H1 (cell line): ENCODE measurements at regions not wholly inside any gene's neighbourhood (a gene's known extent, or its start where the extent isn't known, plus 50 kb on each side); places are given as distances from the start of the nearest gene placed in this dataset.

Experiments
- CTCF ChIA-PET: fragments of 300-600 bp; sonication (Branson Sonifier 250); formaldehyde crosslinking; loops from one replicate; lab custom pipeline; 2021; ENCODE audit not compliant: partially characterized antibody; lab: Charles Lee
- POLR2A ChIA-PET: fragments of 300-600 bp; sonication (Branson Sonifier 250); formaldehyde crosslinking; loops from one replicate; lab custom pipeline; 2021; ENCODE audit warnings: inconsistent platforms; ENCODE audit not compliant: partially characterized antibody; lab: Charles Lee
- DNase-seq, 2 experiments: peaks; one replicate each; pipeline versions ENCODE4 v3.0.0 to v3.0.0-alpha.2; 2010 to 2022; ENCODE audit warnings: low spot score in 2 of 2, low read depth in 1 of 2, mixed read lengths in 1 of 2
- FAIRE-seq: peaks from 2 replicates; lab custom pipeline; 2011; peaks lifted over from hg19 to GRCh38; lab: Jason Lieb, UNC
- H2AFZ ChIP-seq: 2 replicates; pipeline ENCODE4 v1.8.1; 2012; ENCODE audit warnings: low read length, inconsistent platforms
- H2AK5ac ChIP-seq: 2 replicates; pipeline ENCODE4 v1.6.1; 2013; ENCODE audit warnings: low read depth, low read length
- H2BK120ac ChIP-seq: replicated peaks from 2 replicates; pipeline ENCODE3; 2013; ENCODE audit warnings: low read depth, low read length, inconsistent platforms
- H2BK12ac ChIP-seq: 2 replicates; pipeline ENCODE4 v1.6.1; 2013; ENCODE audit warnings: low read depth, low read length
- H2BK15ac ChIP-seq: 2 replicates; pipeline ENCODE4 v1.6.1; 2013; ENCODE audit warnings: low read length
- H2BK20ac ChIP-seq: 2 replicates; pipeline ENCODE4 v1.6.1; 2013; ENCODE audit warnings: low read length
- H2BK5ac ChIP-seq: 2 replicates; pipeline ENCODE4 v1.6.1; 2013; ENCODE audit warnings: low read depth, low read length
- H3K14ac ChIP-seq: 2 replicates; pipeline ENCODE4 v1.6.1; 2013; ENCODE audit warnings: inconsistent platforms; ENCODE audit not compliant: insufficient read length
- H3K18ac ChIP-seq: 2 replicates; pipeline ENCODE4 v1.6.1; 2013; ENCODE audit warnings: low read length; ENCODE audit errors: extremely low read depth
- H3K23ac ChIP-seq: 2 replicates; pipeline ENCODE4 v1.6.1; 2013; ENCODE audit warnings: inconsistent platforms; ENCODE audit not compliant: insufficient read length
- H3K23me2 ChIP-seq: 2 replicates; pipeline ENCODE4 v1.6.1; 2013; ENCODE audit warnings: low read depth, low read length
- H3K27ac ChIP-seq: 2 replicates; pipeline ENCODE4 v1.6.1; 2011; ENCODE audit warnings: low read depth, low read length, inconsistent platforms
- H3K27me3 ChIP-seq, 4 experiments: replicated peaks in 1 of 4; 1 replicate in 1 of 4; 2 replicates in 3 of 4; pipeline versions ENCODE4 v1.6.1 to v1.8.1; 2011 to 2013; ENCODE audit warnings: low read length in 3 of 4, mild to moderate bottlenecking in 3 of 4, inconsistent platforms in 2 of 4, mixed read lengths in 2 of 4, moderate library complexity in 1 of 4; ENCODE audit not compliant: control insufficient read depth in 3 of 4, insufficient read depth in 3 of 4; ENCODE audit errors: extremely low read depth in 1 of 4
- H3K36me3 ChIP-seq, 4 experiments: 2 replicates each; pipeline versions ENCODE4 v1.6.1 to v1.8.1; 2011 to 2013; ENCODE audit warnings: mild to moderate bottlenecking in 4 of 4, low read length in 3 of 4, moderate library complexity in 2 of 4, control low read depth in 1 of 4, inconsistent platforms in 1 of 4; ENCODE audit not compliant: insufficient read depth in 4 of 4, control insufficient read depth in 2 of 4
- H3K4ac ChIP-seq: replicated peaks from 2 replicates; pipeline ENCODE3; 2013; ENCODE audit warnings: low read length, low read depth, mixed read lengths, inconsistent platforms; ENCODE audit not compliant: insufficient read length
- H3K4me1 ChIP-seq, 4 experiments: replicated peaks in 1 of 4; 1 replicate in 1 of 4; 2 replicates in 3 of 4; pipeline versions ENCODE4 v1.6.1 to v1.8.1; 2011 to 2013; ENCODE audit warnings: low read length in 3 of 4, inconsistent platforms in 2 of 4, mixed read lengths in 1 of 4; ENCODE audit not compliant: insufficient read depth in 4 of 4, control insufficient read depth in 3 of 4
- H3K4me2 ChIP-seq, 2 experiments: 2 replicates each; pipeline versions ENCODE4 v1.6.1 to v1.8.1; 2011 to 2013; ENCODE audit warnings: low read depth in 2 of 2, low read length in 2 of 2, control low read depth in 1 of 2, inconsistent platforms in 1 of 2, mild to moderate bottlenecking in 1 of 2; ENCODE audit not compliant: insufficient read depth in 1 of 2
- H3K4me3 ChIP-seq, 4 experiments: fragments of 200-600, 300-600 bp in 1 of 4; sonication (generic), shearing (Covaris generic), sonication (Bioruptor Twin) in 1 of 4; 2 replicates each; pipeline versions ENCODE4 v1.5.1 to v1.8.1; 2011 to 2016; ENCODE audit warnings: low read length in 4 of 4, low read depth in 3 of 4, control low read depth in 2 of 4, inconsistent platforms in 2 of 4, mild to moderate bottlenecking in 2 of 4, mixed read lengths in 1 of 4, moderate library complexity in 1 of 4; ENCODE audit not compliant: insufficient read depth in 2 of 4; ENCODE audit errors: extremely low read depth in 1 of 4
- H3K56ac ChIP-seq: replicated peaks from 2 replicates; pipeline ENCODE3; 2013; ENCODE audit warnings: low read depth, mild to moderate bottlenecking, mixed read lengths, low read length, inconsistent platforms; ENCODE audit not compliant: insufficient read length
- H3K79me1 ChIP-seq: 2 replicates; pipeline ENCODE4 v1.6.1; 2013; ENCODE audit warnings: low read depth, low read length, control low read depth
- H3K79me2 ChIP-seq, 2 experiments: 2 replicates each; pipeline versions ENCODE4 v1.6.1 to v1.8.1; 2012 to 2013; ENCODE audit warnings: low read length in 2 of 2, mild to moderate bottlenecking in 2 of 2, inconsistent platforms in 1 of 2; ENCODE audit not compliant: insufficient read depth in 2 of 2, control insufficient read depth in 1 of 2
- H3K9ac ChIP-seq, 4 experiments: replicated peaks in 1 of 4; 1 replicate in 1 of 4; 2 replicates in 3 of 4; pipeline versions ENCODE4 v1.6.1 to v1.8.1; 2011 to 2013; ENCODE audit warnings: low read depth in 3 of 4, low read length in 3 of 4, control low read depth in 2 of 4, mild to moderate bottlenecking in 2 of 4, moderate library complexity in 2 of 4, inconsistent platforms in 1 of 4; ENCODE audit errors: extremely low read depth in 1 of 4
- H3K9me3 ChIP-seq, 2 experiments: 2 replicates each; pipeline versions ENCODE4 v1.6.1 to v1.8.1; 2012 to 2013; ENCODE audit warnings: mild to moderate bottlenecking in 2 of 2, moderate library complexity in 2 of 2, control low read depth in 1 of 2, inconsistent platforms in 1 of 2, low read depth in 1 of 2, low read length in 1 of 2, mixed read lengths in 1 of 2; ENCODE audit not compliant: insufficient read depth in 2 of 2
- H4K20me1 ChIP-seq, 2 experiments: replicated peaks in 1 of 2; 2 replicates each; pipeline versions ENCODE3 to v1.8.1; 2011 to 2013; ENCODE audit warnings: inconsistent platforms in 2 of 2, low read length in 2 of 2, mild to moderate bottlenecking in 1 of 2; ENCODE audit not compliant: insufficient read depth in 2 of 2, control insufficient read depth in 1 of 2
- H4K5ac ChIP-seq: 2 replicates; pipeline ENCODE4 v1.6.1; 2013; ENCODE audit warnings: low read length, low read depth, mixed read lengths, inconsistent platforms; ENCODE audit not compliant: insufficient read length
- H4K8ac ChIP-seq: 2 replicates; pipeline ENCODE4 v1.8.0; 2013; ENCODE audit warnings: mild to moderate bottlenecking, moderate library complexity, low read length, inconsistent platforms; ENCODE audit not compliant: insufficient read depth; ENCODE audit errors: extremely low read depth
- H4K91ac ChIP-seq: replicated peaks from 2 replicates; pipeline ENCODE3; 2013; ENCODE audit warnings: low read length, mixed read lengths, inconsistent platforms; ENCODE audit not compliant: insufficient read length
- ATF3 ChIP-seq: IDR thresholded peaks from 2 replicates; pipeline ENCODE4 v1.6.1; 2011; ENCODE audit warnings: low read depth, mild to moderate bottlenecking, low read length; ENCODE audit not compliant: insufficient read depth
- EGR1 ChIP-seq: IDR thresholded peaks from 2 replicates; pipeline ENCODE4 v1.6.1; 2011; ENCODE audit warnings: low read depth, low read length, borderline replicate concordance
- EP300 ChIP-seq, 2 experiments: IDR thresholded peaks; 1 replicate in 1 of 2; 2 replicates in 1 of 2; pipeline ENCODE4 v1.6.1; 2011 to 2012; ENCODE audit warnings: low read depth in 2 of 2, low read length in 2 of 2, mild to moderate bottlenecking in 2 of 2, borderline replicate concordance in 1 of 2, inconsistent platforms in 1 of 2, moderate library complexity in 1 of 2
- POLR2AphosphoS5 ChIP-seq: IDR thresholded peaks from 2 replicates; pipeline ENCODE4 v1.6.1; 2011; ENCODE audit warnings: low read depth, low read length
- WGBS, 2 experiments: shearing (Covaris generic) in 1 of 2; methylation state at CpG; one replicate each; pipeline versions ENCODE4 v1.1.6 to v1.1.7; 2013 to 2015; ENCODE audit warnings: low lambda C conversion rate in 2 of 2, mixed read lengths in 2 of 2, inconsistent platforms in 1 of 2, low coverage in 1 of 2, missing lambda C conversion rate in 1 of 2; ENCODE audit not compliant: insufficient replicate concordance in 2 of 2, insufficient coverage in 1 of 2, insufficient read length in 1 of 2; ENCODE audit errors: extremely low coverage in 1 of 2, missing lambda C conversion rate in 1 of 2; 5-methylcytosine and 5-hydroxymethylcytosine counted together

- Histone ChIP-seq H2AFZ (no peak overlapping the region), H3K27me3 (no peaks in the 10 kb centered on the region; a peak in 2 of 7 replicates), H4K8ac (no peak overlapping the region), H3K9me3 (no peaks in the 10 kb centered on the region), H4K91ac (no peak overlapping the region), H3K4ac (no peak overlapping the region), H3K23me2 (no peaks in the 10 kb centered on the region), H3K18ac (no peak overlapping the region), H3K4me1 (peaks cover 0 to 7% (median 4%) of the 10 kb centered on the region in 4 experiments; a peak in 5 of 7 replicates), H4K5ac (no peak overlapping the region), H3K36me3 (no peaks in the 10 kb centered on the region), H3K14ac (no peak overlapping the region), H3K4me2 (no peak overlapping the region), H2AK5ac (no peak overlapping the region), H3K79me2 (no peaks in the 10 kb centered on the region), H3K9ac (no peak overlapping the region), H3K56ac (no peak overlapping the region), H2BK120ac (no peak overlapping the region), H2BK20ac (no peak overlapping the region), H3K27ac (no peak overlapping the region), H2BK12ac (no peak overlapping the region), H3K79me1 (no peaks in the 10 kb centered on the region), H4K20me1 (no peaks in the 10 kb centered on the region), H3K4me3 (no peak overlapping the region), H2BK15ac (no peak overlapping the region), H2BK5ac (no peak overlapping the region), H3K23ac (no peak overlapping the region)
- ChIA-PET POLR2A (no interaction called here), CTCF (no interaction called here)
- DNase-seq (no peak), FAIRE-seq (no peak)
- 85% methylated on average over 18 of the region's 18 CpGs; no CpG with 5 or more reads in 1 of the 2 experiments for WGBS, 2 experiments
- TF ChIP-seq EGR1 (no peak), POLR2AphosphoS5 (no peak), ATF3 (no peak), EP300 (IDR thresholded peaks at IDR 0.05; ENCODE audit: borderline replicate concordance in 1 of 2, low read depth in 2 of 2, low read length in 2 of 2) (no peak)
These were observed 148.7 kb downstream of the NDUFA10 start for GRCh38 chr2:239876271-239876947.
